ENCODE measurements at regions not wholly inside any gene's neighbourhood (a gene's known extent, or its start where the extent isn't known, plus 50 kb on each side); places are given as distances from the start of the nearest gene placed in this dataset.

DNA sequence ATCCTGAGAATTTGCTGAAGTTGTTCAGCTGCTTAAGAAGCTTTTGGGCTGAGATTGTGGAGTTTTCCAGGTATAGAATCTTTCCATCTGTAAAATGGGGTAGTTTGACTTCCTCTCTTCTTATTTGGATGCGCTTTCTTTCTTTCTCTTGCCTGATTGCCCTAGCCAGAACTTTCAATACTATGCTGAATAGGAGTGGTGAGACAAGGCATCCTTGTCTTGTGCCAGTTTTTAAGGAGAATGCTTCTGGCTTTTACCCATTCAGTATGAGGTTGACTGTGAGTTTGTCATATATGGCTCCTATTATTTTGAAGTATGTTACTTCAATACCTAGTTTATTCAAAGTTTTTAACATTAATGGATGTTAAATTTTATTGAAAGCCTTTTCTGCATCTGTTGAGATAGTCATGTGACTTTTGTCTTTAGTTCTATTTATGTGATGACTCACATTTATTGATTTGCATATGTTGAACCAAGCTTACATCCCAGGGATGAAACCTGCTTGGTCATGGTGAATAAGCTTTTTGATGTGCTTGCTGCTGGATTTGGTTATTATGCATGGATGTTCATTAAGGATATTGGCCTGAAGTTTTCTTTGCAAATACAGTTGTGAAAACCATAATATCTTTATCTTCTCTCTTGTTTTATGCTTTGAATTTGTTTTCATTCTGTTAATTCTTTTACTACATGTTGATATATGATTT is 573.8 kb upstream of the NDST4 start:
- no peaks in the 10 kb centered on the region; the same call in 1 of the 2 replicates for H3K36me3 Mint-ChIP-seq (ENCODE audit: low read depth)
- H3K27ac Mint-ChIP-seq: no peak overlapping the region
- H3K4me1 Mint-ChIP-seq (ENCODE audit: low read depth): no peaks in the 10 kb centered on the region
- H3K27me3 Mint-ChIP-seq (ENCODE audit: insufficient read depth): peaks cover 2% of the 10 kb centered on the region; the same call in 1 of the 2 replicates
- peaks cover 27% of the 10 kb centered on the region for H3K9me3 Mint-ChIP-seq
- H3K4me3 Mint-ChIP-seq: no peak overlapping the region
- TF ChIP-seq, protein P1, sequence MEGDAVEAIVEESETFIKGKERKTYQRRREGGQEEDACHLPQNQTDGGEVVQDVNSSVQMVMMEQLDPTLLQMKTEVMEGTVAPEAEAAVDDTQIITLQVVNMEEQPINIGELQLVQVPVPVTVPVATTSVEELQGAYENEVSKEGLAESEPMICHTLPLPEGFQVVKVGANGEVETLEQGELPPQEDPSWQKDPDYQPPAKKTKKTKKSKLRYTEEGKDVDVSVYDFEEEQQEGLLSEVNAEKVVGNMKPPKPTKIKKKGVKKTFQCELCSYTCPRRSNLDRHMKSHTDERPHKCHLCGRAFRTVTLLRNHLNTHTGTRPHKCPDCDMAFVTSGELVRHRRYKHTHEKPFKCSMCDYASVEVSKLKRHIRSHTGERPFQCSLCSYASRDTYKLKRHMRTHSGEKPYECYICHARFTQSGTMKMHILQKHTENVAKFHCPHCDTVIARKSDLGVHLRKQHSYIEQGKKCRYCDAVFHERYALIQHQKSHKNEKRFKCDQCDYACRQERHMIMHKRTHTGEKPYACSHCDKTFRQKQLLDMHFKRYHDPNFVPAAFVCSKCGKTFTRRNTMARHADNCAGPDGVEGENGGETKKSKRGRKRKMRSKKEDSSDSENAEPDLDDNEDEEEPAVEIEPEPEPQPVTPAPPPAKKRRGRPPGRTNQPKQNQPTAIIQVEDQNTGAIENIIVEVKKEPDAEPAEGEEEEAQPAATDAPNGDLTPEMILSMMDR (IDR thresholded peaks at IDR 0.05): no peak
- no peak for DNase-seq

DNA sequence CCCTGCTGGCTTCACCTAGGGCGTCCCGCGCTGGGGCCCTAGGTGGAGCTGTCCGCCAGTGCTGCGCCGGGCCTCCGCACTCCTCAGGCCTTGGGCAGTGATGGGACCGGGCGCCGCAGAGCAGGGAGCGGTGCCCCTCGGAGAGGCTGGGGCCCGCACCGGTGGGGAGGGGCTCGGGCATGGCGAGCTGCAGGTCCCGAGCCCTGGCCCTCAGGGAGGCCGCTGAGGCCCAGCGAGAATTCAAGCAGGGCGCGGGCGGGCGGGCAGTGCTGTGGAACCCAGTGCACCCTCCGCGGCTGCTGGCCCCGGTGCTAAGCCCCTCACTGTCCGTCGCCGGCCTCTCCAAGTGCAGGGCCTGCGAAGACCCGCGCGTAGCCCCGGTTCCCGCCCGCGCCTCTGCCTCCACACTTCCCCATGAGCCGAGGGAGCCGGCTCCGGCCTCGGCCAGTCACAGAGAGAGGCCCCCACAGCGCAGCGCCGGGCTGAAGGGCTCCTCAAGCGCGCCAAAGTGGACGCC is 565.1 kb upstream of the NDST4 start:
- Mint-ChIP-seq H3K9me3 (peaks cover 34% of the 10 kb centered on the region), H3K36me3 (ENCODE audit: low read depth) (peaks cover 6% of the 10 kb centered on the region; the same call in 1 of the 2 replicates), H3K4me3 (no peak overlapping the region), H3K27me3 (ENCODE audit: insufficient read depth) (no peaks in the 10 kb centered on the region; the same call in 1 of the 2 replicates), H3K4me1 (ENCODE audit: low read depth) (no peaks in the 10 kb centered on the region), H3K27ac (no peak overlapping the region)
- DNase-seq: no peak
- TF ChIP-seq, protein P1 (IDR thresholded peaks at IDR 0.05): no peak

DNA sequence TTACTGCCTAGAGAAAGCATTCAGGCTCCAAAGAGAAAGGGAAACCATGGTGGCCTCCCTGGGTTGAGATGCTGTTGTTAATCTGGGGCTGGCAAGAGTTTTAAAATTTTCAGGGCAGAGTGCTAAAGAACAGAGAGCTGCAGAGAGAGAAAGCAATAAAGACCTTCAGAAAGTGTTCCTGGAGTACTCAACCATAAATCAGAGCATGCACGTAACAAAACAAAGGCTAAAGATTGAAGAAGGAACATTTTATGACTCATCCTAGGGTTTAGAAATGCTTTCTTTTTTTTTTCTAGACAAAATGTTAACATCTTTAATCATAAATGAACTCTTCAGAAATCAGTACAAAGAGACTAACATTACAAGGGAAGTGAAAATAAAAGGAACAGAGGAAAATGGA is 562.3 kb upstream of the NDST4 start:
- Mint-ChIP-seq H3K27ac (no peak overlapping the region), H3K36me3 (ENCODE audit: low read depth) (peaks cover 6% of the 10 kb centered on the region; the same call in 1 of the 2 replicates), H3K4me1 (ENCODE audit: low read depth) (no peaks in the 10 kb centered on the region), H3K4me3 (no peak overlapping the region), H3K9me3 (peaks cover 38% of the 10 kb centered on the region), H3K27me3 (ENCODE audit: insufficient read depth) (no peaks in the 10 kb centered on the region; the same call in 1 of the 2 replicates)
- TF ChIP-seq, protein P1 (IDR thresholded peaks at IDR 0.05): no peak
- DNase-seq: no peak

DNA sequence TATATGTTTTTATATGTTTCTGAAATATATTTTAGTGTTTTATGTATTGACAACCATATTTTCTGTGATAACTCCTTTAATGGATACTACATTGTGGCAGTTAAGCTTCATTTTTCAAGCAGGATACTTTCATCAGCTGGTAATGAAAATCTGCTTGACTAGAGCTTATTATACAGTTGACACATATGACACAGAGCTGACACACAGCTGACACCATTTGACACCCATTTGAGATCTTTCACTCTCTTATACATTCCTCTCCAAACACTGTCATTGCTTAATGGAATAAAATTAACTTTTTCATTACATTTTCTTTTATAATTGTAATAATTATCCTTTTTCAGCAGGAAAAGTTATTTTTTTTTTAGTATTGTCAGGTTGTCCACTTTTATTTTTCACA is 561.1 kb upstream of the NDST4 start:
- H3K4me1 Mint-ChIP-seq (ENCODE audit: low read depth): no peaks in the 10 kb centered on the region
- H3K4me3 Mint-ChIP-seq: no peak overlapping the region
- TF ChIP-seq, protein P1 (IDR thresholded peaks at IDR 0.05): no peak
- H3K9me3 Mint-ChIP-seq: peaks cover 33% of the 10 kb centered on the region
- peaks cover 6% of the 10 kb centered on the region; the same call in 1 of the 2 replicates for H3K36me3 Mint-ChIP-seq (ENCODE audit: low read depth)
- no peaks in the 10 kb centered on the region; the same call in 1 of the 2 replicates for H3K27me3 Mint-ChIP-seq (ENCODE audit: insufficient read depth)
- DNase-seq: no peak
- H3K27ac Mint-ChIP-seq: no peak overlapping the region

DNA sequence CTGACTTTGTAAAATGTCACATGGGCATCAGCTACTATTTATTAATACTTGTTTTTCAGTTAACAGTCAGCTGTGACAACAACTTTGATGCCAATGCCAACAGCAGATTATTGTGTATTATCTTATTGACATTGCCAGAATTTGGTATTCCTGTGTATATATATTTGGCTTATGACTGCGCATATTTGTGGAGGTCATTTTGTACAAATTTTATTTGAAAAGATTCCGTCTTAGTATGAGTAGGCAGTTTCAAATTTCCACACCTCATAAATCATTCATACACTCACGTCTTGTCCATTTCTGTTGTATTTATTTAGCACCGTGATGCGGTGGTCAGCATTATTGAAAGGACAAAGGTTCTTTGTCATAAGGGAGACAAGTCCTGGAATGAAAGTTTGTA is 558.2 kb upstream of the NDST4 start:
- Mint-ChIP-seq H3K4me1 (ENCODE audit: low read depth) (no peaks in the 10 kb centered on the region), H3K4me3 (no peak overlapping the region), H3K36me3 (ENCODE audit: low read depth) (no peaks in the 10 kb centered on the region; the same call in 1 of the 2 replicates), H3K27me3 (ENCODE audit: insufficient read depth) (no peaks in the 10 kb centered on the region), H3K27ac (no peak overlapping the region), H3K9me3 (peaks cover 11% of the 10 kb centered on the region)
- no peak for DNase-seq
- TF ChIP-seq, protein P1 (IDR thresholded peaks at IDR 0.05): no peak

Data from HFFc6 (cell line).